ENCODE measurements at regions not wholly inside any gene's neighbourhood (a gene's known extent, or its start where the extent isn't known, plus 50 kb on each side); places are given as distances from the start of the nearest gene placed in this dataset.

GRCh38 chr5:143657647-143658285, 154.2 kb upstream of the HMHB1 start:
- ChIA-PET CTCF (no interaction called here), POLR2A (no interaction called here)
- no peak for DNase-seq (ENCODE audit: extremely low spot score)
- TF ChIP-seq SUZ12 (IDR thresholded peaks at IDR 0.05), result no peak
- no peak for TF ChIP-seq PKNOX1 (IDR thresholded peaks at IDR 0.05)
- TF ChIP-seq ARNT (IDR thresholded peaks at IDR 0.05), result no peak
- TF ChIP-seq SP1 (IDR thresholded peaks at IDR 0.05), result no peak
- TF ChIP-seq ELF4 (IDR thresholded peaks at IDR 0.05), result no peak
- no peak for TF ChIP-seq TARDBP (IDR thresholded peaks at IDR 0.05)
- no peak for TF ChIP-seq CTBP1 (IDR thresholded peaks at IDR 0.05; ENCODE audit: borderline replicate concordance)
- no peak for TF ChIP-seq FOXK2 (IDR thresholded peaks at IDR 0.05)
- no peak for TF ChIP-seq BHLHE40 (IDR thresholded peaks at IDR 0.05; ENCODE audit: borderline replicate concordance)
- no peak for TF ChIP-seq LEF1 (IDR thresholded peaks at IDR 0.05; ENCODE audit: borderline replicate concordance)
- TF ChIP-seq FOXA1 (IDR thresholded peaks at IDR 0.05), result no peak
- no peak for TF ChIP-seq FOXM1 (IDR thresholded peaks at IDR 0.05; ENCODE audit: borderline replicate concordance)
- TF ChIP-seq L3MBTL2 (conservative IDR thresholded peaks at IDR 0.05), result no peak
- TF ChIP-seq ZNF384 (IDR thresholded peaks at IDR 0.05), result no peak

GRCh38 chr5:143653766-143654282, 158.1 kb upstream of the HMHB1 start:
- no peak for DNase-seq (ENCODE audit: extremely low spot score)
- ChIA-PET CTCF (no interaction called here), POLR2A (no interaction called here)
- TF ChIP-seq BHLHE40 (IDR thresholded peaks at IDR 0.05; ENCODE audit: borderline replicate concordance) (no peak), NFRKB (IDR thresholded peaks at IDR 0.05) (no peak), FOXA1 (IDR thresholded peaks at IDR 0.05) (no peak), PKNOX1 (IDR thresholded peaks at IDR 0.05) (no peak), ARNT (IDR thresholded peaks at IDR 0.05) (no peak)

- CTCF ChIA-PET, result no interaction called here
These were observed 158.7 kb upstream of the HMHB1 start for GRCh38 chr5:143653256-143653655.

GRCh38 chr5:143652108-143652700, 159.8 kb upstream of the HMHB1 start:
- POLR2A ChIA-PET, result no interaction called here
- TF ChIP-seq LEF1 (IDR thresholded peaks at IDR 0.05; ENCODE audit: borderline replicate concordance), result no peak
- no peak for TF ChIP-seq FOXK2 (IDR thresholded peaks at IDR 0.05)
- TF ChIP-seq TARDBP (IDR thresholded peaks at IDR 0.05), result no peak
- no peak for TF ChIP-seq FOXA1 (IDR thresholded peaks at IDR 0.05)
- no peak for TF ChIP-seq FOXM1 (IDR thresholded peaks at IDR 0.05; ENCODE audit: borderline replicate concordance)
- no peak for TF ChIP-seq CTBP1 (IDR thresholded peaks at IDR 0.05; ENCODE audit: borderline replicate concordance)
- TF ChIP-seq ARNT (IDR thresholded peaks at IDR 0.05), result no peak
- DNase-seq (ENCODE audit: extremely low spot score), result no peak
- CTCF ChIA-PET, result no interaction called here

More at GRCh38 chr5:143653256-143653655, 158.7 kb upstream of the HMHB1 start:
- no peak for TF ChIP-seq LEF1 (IDR thresholded peaks at IDR 0.05; ENCODE audit: borderline replicate concordance)
- POLR2A ChIA-PET, result no interaction called here
- no peak for DNase-seq (ENCODE audit: extremely low spot score)

- DNase-seq (ENCODE audit: extremely low spot score), result no peak
- CTCF ChIA-PET, result no interaction called here
- POLR2A ChIA-PET, result no interaction called here
- TF ChIP-seq NFRKB (IDR thresholded peaks at IDR 0.05) (no peak), SP1 (IDR thresholded peaks at IDR 0.05) (no peak), L3MBTL2 (conservative IDR thresholded peaks at IDR 0.05) (no peak), LEF1 (IDR thresholded peaks at IDR 0.05; ENCODE audit: borderline replicate concordance) (no peak), PKNOX1 (IDR thresholded peaks at IDR 0.05) (no peak), HDGF (IDR thresholded peaks at IDR 0.05; ENCODE audit: borderline replicate concordance) (no peak), SUZ12 (IDR thresholded peaks at IDR 0.05) (no peak), FOXA1 (IDR thresholded peaks at IDR 0.05) (no peak), FOXM1 (IDR thresholded peaks at IDR 0.05; ENCODE audit: borderline replicate concordance) (no peak), TARDBP (IDR thresholded peaks at IDR 0.05) (no peak), ZNF384 (IDR thresholded peaks at IDR 0.05) (no peak), CTBP1 (IDR thresholded peaks at IDR 0.05; ENCODE audit: borderline replicate concordance) (no peak), FOXK2 (IDR thresholded peaks at IDR 0.05) (no peak), BHLHE40 (IDR thresholded peaks at IDR 0.05; ENCODE audit: borderline replicate concordance) (no peak), ARNT (IDR thresholded peaks at IDR 0.05) (no peak), ELF4 (IDR thresholded peaks at IDR 0.05) (no peak)
These were observed 161.9 kb upstream of the HMHB1 start for GRCh38 chr5:143649937-143650621.

GRCh38 chr5:143648696-143649095, 163.3 kb upstream of the HMHB1 start:
- POLR2A ChIA-PET, result no interaction called here
- TF ChIP-seq HDGF (IDR thresholded peaks at IDR 0.05; ENCODE audit: borderline replicate concordance) (no peak), FOXA1 (IDR thresholded peaks at IDR 0.05) (no peak), PKNOX1 (IDR thresholded peaks at IDR 0.05) (no peak), NFRKB (IDR thresholded peaks at IDR 0.05) (no peak), ZNF384 (IDR thresholded peaks at IDR 0.05) (no peak), BHLHE40 (IDR thresholded peaks at IDR 0.05; ENCODE audit: borderline replicate concordance) (no peak), SP1 (IDR thresholded peaks at IDR 0.05) (no peak), TARDBP (IDR thresholded peaks at IDR 0.05) (no peak), ELF4 (IDR thresholded peaks at IDR 0.05) (no peak)
- DNase-seq (ENCODE audit: extremely low spot score), result no peak
- CTCF ChIA-PET, result no interaction called here
